Skin epidermis (tissue), 12 donors: ENCODE measurements at regions not wholly inside any gene's neighbourhood (a gene's known extent, or its start where the extent isn't known, plus 50 kb on each side); places are given as distances from the start of the nearest gene placed in this dataset.

ENCODE experiments used
- H3K27ac ChIP-seq, 21 experiments: fragments of 200-600 bp; sonication (generic) in 11 of 21; one replicate each; pipeline ENCODE4 v1.5.0; 2020; ENCODE audit warnings: mild to moderate bottlenecking in 3 of 21, inconsistent platforms in 2 of 21, moderate library complexity in 2 of 21
- H3K4me3 ChIP-seq, 7 experiments: fragments of 200-600 bp; sonication (generic) in 2 of 7; one replicate each; pipeline ENCODE4 v1.5.0; 2020; ENCODE audit warnings: inconsistent platforms in 2 of 7, mild to moderate bottlenecking in 2 of 7, moderate library complexity in 1 of 7

DNA sequence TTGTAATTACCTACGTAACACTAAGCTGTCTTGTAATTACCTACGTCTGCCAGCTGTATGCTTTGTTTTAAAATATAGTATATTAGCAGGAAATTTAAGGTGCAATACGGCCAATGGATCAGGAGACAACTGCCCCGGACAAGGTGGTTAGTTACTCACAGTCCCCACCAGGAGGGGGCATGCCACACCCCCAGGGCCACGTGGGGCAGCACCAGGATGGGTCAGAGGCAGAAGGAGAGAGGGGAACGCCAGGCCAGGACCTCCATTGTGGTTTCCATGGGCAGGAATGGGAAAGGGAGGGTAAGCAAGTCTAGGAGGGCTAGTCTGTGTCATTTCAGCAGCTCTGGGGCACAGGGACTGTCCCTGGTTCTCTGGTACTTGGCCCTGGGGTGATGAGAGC lies 140.1 kb downstream of the URI1 start:
- H3K27ac ChIP-seq = no peak overlapping the region
- H3K4me3 ChIP-seq = no peak overlapping the region

DNA sequence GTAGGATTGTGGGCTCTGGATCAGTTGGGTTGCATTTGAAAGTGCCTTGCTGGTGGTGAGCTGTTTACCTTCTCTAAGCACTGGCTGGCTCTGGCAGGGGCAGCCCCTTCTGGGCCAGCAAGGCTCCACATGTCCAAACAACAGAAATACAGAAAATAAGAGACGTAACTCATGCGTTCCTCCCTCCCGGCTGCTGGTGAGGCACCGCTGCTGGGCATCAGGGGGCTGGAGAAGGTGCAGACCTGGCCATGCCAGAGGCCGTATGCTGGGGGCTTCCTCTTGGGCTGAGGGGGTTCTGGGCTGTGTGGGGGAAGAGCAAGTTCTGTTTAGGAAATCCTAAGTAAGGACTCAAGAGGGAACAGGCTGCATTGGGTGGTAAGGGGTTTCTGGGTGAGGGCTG lies 140.6 kb downstream of the URI1 start:
- no peak overlapping the region for H3K4me3 ChIP-seq
- no peak overlapping the region for H3K27ac ChIP-seq

DNA sequence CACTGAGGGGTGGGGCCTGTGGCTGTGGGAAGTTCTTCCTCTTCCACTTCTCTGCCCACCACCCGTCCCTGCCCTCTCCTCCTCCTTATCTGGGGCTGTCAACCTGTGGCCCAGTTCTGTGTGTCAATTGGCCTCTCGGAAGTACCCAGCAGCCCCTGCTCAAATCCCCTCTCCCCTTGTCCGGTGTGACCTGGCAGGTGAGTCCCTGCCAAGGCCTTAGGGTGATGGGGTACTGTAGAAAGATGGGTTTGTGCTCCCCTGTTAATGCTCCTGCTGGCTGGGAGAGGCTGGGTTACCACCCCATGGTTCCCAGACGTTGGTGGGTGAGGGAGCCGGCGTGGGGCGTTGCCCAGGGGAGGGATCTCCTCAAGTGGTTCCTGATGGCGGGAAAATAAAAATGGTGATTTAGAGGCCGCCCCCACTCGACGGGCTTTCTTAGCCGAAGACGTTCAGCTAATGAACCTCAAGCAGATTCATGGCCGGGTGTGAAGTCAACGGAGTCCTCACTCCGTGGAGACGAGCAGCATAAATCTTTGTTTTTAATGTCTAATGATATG lies 141.2 kb downstream of the URI1 start:
- H3K4me3 ChIP-seq = no peak overlapping the region
- H3K27ac ChIP-seq = no peak overlapping the region

DNA sequence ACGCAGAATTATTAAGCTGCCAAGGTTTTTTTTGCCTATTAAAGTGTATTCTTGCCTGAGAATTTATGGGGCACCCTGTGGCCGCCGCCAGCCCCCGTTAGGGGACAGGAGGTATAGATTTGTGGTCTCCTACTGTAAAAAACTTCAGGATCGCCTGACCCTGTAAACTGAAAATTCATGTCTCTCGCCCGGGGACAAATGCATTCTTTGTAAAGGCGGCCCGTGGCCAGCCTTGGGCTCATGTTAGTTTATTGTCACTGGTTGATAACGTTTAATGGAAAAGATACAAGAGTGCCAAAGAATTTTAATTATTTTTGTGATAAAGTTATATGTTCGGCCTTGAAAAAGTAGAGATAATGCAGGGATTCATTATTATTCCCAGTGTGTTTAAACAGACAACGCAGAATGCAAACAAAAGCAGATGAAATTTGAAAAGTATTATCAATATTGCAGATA lies 141.7 kb downstream of the URI1 start:
- Histone ChIP-seq H3K4me3 (no peak overlapping the region), H3K27ac (no peak overlapping the region)

DNA sequence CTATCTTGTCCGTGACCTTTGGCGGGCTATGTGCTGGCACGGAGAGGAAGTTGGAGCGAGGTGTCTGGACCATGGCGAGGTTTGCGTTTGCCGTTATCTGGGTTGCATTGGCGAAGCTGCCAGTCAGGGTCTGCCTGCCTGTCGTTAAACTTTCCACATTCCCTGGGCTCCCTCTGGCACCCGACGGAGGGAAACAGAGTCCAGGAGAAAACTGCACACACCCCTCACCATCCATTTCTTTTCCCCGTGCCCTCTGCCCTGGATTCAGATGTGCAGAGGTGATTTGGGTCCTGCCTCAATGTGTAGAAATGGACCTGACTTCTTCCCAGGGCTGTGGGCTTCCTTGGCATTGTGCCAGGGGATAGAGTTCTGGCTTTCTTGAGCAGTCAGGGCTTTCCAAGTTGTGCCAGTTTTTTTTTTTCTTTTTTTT lies 142.4 kb downstream of the URI1 start:
- no peak overlapping the region for H3K4me3 ChIP-seq

DNA sequence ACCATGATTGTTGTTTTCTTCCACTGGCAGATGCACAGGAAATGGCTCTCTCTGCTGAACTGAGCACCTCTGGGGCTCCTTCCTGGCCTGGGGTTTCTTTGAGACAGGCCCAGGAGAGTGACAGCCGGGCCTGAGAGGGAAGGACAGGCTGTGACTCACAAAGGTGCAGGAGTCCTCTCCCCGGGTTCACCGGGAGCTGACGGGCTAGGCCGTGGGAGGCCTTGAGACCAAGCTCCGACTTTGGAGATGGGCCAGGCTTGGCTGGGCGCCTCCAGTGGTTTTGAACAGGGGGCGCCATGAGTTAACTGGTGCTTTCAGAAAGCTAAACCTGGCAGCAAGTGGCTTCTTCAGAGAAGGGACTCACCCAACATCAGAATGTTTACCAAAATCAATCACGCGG lies 143.4 kb downstream of the URI1 start:
- Histone ChIP-seq H3K4me3 (no peak overlapping the region), H3K27ac (no peak overlapping the region)

More for the DNA sequence above, 142.4 kb downstream of the URI1 start:
- no peak overlapping the region for H3K27ac ChIP-seq

DNA sequence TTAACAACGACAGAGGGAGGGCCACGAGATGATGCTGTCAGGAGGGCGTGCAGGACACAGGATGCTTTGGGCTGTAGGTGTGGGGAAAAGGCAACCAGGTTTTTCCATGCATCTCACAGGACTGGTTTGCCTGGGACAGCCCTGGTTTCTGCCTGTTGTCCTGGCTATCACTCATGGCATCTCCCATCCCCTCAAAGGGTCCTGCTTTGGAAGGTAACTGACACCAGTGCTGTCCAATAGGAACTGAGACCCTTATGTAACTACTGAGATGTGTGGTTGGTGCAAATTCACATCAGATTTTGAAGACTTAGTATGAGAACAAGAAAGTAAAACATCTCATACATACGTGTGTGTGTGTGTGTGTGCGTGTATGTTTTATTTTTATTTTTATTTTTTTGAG lies 144.2 kb downstream of the URI1 start:
- Histone ChIP-seq H3K27ac (no peak overlapping the region), H3K4me3 (no peak overlapping the region)

DNA sequence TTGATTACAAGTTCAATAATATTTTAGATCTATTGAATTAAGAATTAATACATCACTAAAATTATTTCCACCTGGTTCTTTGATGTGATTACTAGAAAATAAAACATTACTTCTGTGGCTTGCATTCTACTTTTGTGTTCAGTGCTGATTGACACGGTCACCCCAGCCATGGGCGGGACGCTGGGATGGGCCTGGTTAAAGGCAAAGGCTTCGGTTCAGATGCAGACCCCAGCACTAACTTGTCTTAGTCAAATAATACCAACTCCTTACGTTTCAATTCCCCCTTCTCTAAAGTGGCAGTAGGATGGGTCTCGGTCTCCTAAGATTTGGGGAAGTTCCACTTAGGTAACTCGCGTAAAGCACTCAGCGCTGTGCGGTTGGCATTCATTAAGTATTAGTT lies 144.9 kb downstream of the URI1 start:
- Histone ChIP-seq H3K4me3 (no peak overlapping the region), H3K27ac (no peak overlapping the region)

DNA sequence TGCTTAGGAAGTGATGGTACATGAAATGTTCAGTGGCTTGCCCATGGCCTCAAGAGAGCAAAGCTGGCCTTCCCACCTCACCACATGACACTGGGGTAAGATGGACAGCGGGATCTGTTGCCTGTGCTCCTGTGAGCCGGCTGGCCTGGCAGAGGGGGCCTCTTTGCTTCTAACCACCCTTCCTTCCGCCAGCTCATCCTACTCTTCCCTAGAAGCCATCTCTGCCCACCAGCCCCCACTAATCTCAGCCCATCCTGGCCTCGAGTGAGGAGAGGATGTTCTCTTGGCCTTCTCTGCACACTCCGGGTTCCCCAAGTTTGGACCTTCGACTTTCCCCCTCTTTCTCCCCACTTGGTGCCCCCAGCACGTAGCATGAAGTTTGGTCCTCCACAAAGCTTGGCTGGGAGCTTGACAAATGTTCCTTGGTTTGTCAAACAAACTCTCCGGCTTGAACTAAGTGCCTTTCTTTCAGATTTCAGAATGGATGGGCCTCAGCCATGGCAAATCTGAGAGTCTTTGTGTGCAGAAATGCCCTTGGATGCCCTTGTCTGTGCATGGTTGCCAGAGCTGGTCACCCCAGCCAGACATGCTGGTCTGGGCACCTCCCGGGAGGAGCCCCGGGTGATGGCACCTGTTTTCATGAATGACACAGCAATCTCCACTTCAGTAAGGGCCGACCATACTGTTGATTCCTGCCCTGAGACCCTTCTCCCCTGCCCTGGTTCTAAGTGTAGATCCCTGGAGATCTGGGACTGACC lies 145.5 kb downstream of the URI1 start:
- H3K27ac ChIP-seq = no peak overlapping the region
- H3K4me3 ChIP-seq = no peak overlapping the region

DNA sequence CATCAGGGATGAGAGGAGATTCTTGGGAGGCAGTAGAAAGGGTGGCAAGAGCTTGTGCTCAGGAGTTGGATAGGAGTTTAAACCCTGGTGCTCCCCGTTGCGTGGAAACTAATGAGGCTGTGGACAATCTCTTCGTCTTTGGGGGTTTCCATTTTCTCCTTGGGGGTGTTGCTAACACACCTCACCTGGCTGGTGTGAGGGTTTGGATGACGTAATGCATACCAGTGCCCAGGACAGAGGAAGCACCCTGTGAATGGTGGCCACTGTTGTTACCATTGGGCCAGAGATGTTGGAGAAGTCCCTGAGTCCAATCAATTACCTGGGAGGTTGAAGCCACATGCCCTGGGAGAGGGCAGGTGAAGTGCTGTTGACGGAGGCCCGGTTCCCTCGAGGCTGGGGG lies 146.5 kb downstream of the URI1 start:
- H3K27ac ChIP-seq = no peak overlapping the region
- H3K4me3 ChIP-seq = no peak overlapping the region

DNA sequence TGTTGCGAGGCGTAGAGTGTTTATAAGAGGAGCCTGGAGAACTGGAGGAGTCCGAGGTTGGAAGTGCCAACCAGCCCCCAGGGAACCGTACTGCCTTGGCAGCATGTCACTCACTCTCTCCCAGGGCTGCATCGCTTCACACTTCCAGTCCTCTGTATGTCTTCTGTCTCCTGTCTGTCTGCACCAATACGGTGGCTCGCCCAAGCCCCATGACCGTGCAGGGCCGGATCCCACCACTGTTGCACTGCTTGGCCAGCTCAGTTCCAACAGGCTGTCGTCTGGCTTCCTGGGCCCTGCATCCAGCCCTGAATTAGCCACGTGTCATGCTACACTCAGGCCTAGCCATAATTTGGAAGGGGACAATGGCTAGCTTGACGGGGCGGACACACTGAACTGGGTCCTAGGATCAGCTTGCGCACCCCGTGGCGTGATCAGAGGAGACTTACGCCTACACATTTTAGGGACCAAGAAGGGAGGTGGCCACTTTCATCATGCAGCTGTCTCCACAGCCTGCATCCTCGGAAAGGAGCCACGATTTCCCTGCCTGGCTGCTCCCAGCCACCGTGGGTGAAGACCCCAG lies 147.1 kb downstream of the URI1 start:
- Histone ChIP-seq H3K27ac (no peak overlapping the region), H3K4me3 (no peak overlapping the region)

DNA sequence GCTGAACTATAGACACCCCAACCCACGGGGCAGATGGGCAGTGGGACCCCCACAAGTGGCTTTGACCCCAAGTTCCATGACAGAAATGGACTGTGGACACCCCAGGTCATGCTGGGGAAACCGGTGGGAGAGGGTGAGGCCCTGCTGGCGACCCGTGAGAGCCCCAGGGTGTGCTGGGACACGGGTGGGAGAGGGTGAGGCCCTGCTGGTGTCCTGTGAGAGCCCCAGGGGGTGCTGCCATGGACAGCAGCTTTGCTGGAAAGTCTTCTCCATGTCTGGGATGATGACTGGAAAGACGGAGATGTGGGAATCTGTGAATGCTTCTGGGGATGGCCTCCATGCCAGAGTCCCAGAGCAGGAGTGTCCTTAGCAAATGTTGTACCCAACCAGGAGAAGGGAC lies 148.4 kb downstream of the URI1 start:
- H3K27ac ChIP-seq = no peak overlapping the region

DNA sequence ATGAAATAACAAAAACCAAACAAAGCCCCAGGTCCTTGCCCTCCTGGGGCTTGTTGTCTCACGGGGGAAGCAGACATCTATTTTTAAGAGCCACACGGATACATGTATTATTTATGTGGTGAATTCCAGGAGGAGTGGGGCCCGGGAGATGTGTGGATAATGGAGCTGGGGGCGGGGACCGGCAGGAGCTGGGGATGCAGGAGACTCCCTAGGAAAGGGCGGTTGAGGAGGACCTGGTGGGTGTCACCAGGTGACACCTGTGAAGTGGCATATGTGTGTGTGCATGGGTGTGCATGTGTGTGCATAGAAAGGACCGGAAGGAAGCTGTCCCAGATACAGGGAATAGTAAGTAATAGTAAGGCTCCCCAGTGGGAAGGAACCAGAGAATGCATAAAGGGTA lies 148.9 kb downstream of the URI1 start:
- Histone ChIP-seq H3K4me3 (no peak overlapping the region), H3K27ac (no peak overlapping the region)

More for the DNA sequence above, 148.4 kb downstream of the URI1 start:
- no peak overlapping the region for H3K4me3 ChIP-seq

DNA sequence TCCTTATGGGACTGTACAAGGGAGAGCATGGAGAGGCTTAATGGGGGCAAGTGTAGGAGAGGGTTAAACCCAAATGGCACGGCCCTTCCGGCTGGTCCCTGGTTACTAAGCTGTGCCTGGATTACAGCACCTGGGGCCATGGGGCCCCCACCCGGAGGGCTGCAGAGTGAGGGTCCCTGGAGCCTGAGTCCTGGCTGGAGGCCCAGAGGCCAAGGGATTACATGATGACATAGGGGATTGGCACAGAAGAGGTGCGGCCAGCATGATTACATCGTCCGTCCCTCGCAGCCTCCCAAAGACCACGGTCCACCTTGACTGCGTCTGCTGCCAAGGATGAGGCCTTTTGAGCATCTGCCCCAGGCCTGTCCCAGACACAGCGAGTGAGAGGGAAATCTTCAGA lies 149.4 kb downstream of the URI1 start:
- H3K4me3 ChIP-seq = no peak overlapping the region
- no peak overlapping the region for H3K27ac ChIP-seq

DNA sequence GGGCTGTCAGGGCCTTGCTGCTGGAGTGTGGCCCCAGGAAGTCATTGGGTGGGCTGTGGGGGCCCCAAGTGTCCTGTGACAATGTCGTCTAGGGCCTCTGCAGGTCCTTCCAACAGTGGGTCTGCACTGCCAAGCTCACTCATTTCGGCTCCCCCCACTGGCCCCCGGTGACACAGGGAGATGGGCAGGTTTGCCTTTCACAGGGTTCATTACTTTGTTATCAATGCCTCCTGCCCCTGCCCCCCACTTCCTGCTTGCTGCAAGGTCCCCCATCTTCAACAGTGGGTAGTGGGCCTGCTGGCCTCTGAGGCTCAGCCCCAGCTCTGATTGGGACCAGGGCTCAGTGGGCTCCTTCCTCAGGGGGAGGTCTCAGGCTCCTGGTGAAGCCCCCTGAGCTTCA lies 149.8 kb downstream of the URI1 start:
- Histone ChIP-seq H3K4me3 (no peak overlapping the region), H3K27ac (no peak overlapping the region)

DNA sequence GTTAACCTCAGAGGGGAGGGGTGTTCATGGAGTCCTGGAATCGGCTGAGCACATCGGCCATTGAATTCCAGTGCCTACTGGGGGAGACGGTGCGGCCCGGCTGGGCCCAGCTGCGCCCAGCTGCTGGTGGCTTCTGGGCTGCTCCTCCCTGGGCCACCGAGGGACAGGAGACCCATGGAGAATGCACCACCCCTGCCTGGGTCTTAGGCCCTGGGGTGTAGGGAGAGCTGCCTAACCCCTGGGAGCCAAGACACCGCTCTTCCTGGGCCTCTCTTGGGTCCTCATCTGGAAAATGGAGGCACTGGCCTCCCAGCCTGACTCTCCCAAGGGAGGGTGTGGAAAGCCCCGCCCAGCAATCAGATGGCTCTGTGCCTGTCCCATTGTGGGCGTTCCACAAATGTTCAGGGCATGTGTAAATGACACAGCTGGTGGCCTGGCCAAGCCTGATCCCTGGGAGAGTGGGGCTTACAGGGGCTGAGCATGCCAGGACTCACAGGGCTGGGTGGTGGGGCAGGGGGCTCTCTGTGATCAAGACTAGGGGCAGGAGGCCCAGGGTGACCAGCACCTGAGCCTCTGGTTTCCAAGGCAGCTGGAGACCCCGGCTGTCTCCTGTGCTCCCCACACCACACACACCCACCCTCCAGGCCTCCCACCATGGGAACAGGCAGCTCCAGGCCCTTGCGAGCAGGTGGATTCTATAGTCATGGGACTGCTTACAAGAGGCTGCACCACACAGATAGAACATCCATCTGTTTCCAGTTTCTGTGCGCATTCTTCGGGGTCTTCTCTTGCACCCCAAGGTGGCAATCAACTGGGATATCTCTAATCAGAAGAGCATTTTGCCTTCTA lies 150.9 kb downstream of the URI1 start:
- Histone ChIP-seq H3K27ac (no peak overlapping the region), H3K4me3 (no peak overlapping the region)

DNA sequence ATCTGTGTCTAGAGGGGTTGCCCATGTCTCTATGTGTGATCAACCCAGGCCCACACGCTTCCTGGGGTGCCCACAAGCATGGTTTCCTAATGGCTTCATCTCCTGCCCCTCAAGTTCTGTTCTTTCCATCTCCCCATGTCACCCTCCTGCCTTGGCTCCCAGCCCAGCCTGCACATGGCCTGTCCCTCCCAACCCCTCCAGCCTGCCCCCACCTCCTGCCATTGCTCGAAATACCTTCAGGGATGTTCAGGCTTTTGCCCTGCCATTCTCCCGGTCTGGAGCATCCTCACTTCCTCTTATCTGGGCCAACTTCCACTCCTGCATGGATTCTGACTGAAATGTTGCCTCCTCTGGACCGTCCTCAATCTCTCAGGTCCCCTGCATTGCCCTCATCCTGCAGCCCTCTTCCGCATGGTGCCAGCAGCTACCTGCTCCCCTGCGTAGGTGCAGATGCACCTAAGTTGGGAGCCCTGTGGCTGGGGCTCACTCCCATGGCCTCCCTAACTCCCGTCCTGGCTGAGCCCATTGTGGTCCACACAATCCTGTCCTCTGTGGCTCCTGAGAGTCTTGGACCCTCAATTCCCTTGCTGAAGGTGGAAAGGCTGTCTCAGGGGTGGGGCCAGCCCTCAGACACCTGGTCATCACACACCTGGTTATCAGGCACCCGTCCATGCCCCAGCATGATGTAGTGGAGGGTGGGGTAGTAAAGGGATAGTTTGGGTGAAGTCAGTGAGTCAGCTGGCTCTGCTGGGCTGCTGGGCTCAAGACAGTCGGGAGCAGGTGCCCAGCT lies 152.1 kb downstream of the URI1 start:
- Histone ChIP-seq H3K4me3 (no peak overlapping the region), H3K27ac (no peak overlapping the region)

DNA sequence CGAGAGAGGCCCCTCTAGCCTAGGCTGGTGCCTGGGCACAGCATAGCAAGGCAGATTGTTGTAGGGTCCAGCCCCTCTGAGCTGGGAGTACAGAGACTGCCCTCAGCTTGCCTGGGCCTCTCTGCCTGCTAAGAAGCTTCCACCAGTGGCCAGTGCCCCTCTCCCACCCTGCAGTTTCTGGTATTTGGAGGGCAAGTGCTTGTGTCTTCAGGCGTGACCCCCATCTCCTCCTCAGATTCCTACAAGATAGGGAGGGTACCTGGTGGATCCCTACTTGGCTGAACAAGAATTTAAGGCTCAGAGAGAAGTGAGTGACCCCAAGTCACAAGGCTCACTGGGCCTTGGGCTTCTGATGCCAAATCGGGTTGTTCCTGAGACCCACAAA lies 152.7 kb downstream of the URI1 start:
- Histone ChIP-seq H3K27ac (no peak overlapping the region), H3K4me3 (no peak overlapping the region)

DNA sequence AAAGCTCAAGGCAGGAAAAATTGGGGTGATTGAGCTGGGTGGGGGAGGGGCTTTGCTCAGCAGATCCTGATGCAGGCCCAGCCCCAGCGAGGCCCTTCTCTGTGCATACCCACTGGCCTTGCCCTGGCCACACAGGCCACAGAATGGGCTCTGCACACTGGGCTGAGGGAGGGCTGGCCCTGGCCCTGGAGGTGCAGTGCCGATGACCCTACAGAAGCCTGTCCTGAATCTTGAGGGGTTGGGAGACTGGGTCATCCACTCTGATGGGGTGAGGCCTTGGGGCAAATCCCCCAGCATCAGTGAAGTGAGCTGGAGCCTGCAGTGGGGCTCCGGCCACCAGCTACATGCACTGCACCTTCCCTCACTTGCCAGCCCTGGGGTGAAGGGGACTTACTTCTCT lies 153.1 kb downstream of the URI1 start:
- no peak overlapping the region for H3K4me3 ChIP-seq
- H3K27ac ChIP-seq = no peak overlapping the region
